Fibroblast of mammary gland (primary cell): ENCODE measurements at regions not wholly inside any gene's neighbourhood (a gene's known extent, or its start where the extent isn't known, plus 50 kb on each side); places are given as distances from the start of the nearest gene placed in this dataset.

ENCODE experiments used
- DNase-seq: peaks from one replicate; pipeline ENCODE4 v3.0.0-alpha.2; 2010; ENCODE audit warnings: low read depth
- H3K4me3 ChIP-seq: 2 replicates; pipeline ENCODE4 v1.5.1; 2011; ENCODE audit warnings: low read depth, mild to moderate bottlenecking, low read length, moderate library complexity; ENCODE audit not compliant: control insufficient read depth
- CTCF ChIP-seq: conservative IDR thresholded peaks from 2 replicates; pipeline ENCODE4 v1.5.1; 2011; ENCODE audit warnings: low read depth, low read length, inconsistent platforms; ENCODE audit not compliant: control insufficient read depth, insufficient read depth

GRCh38 chr16:86067516-86067915, 168.6 kb downstream of the IRF8 start:
- DNase-seq: no peak
- no peak overlapping the region for H3K4me3 ChIP-seq
- no peak for TF ChIP-seq CTCF

- no peak overlapping the region for H3K4me3 ChIP-seq
These were observed 169.0 kb downstream of the IRF8 start for GRCh38 chr16:86067936-86068335.

GRCh38 chr16:86068722-86069121, 169.8 kb downstream of the IRF8 start:
- H3K4me3 ChIP-seq: no peak overlapping the region
- TF ChIP-seq CTCF: no peak
- DNase-seq: no peak

More at GRCh38 chr16:86067936-86068335, 169.0 kb downstream of the IRF8 start:
- TF ChIP-seq CTCF: no peak
- DNase-seq: no peak

- DNase-seq: no peak
- no peak for TF ChIP-seq CTCF
- no peak overlapping the region for H3K4me3 ChIP-seq
These were observed 170.9 kb downstream of the IRF8 start for GRCh38 chr16:86069736-86070298.

GRCh38 chr16:86070484-86070883, 171.5 kb downstream of the IRF8 start:
- H3K4me3 ChIP-seq: no peak overlapping the region
- no peak for DNase-seq
- TF ChIP-seq CTCF: no peak

- DNase-seq: no peak
- no peak for TF ChIP-seq CTCF
- no peak overlapping the region for H3K4me3 ChIP-seq
These were observed 172.0 kb downstream of the IRF8 start for GRCh38 chr16:86070971-86071370.
